Ascending aorta (tissue), 2 donors: ENCODE measurements at regions not wholly inside any gene's neighbourhood (a gene's known extent, or its start where the extent isn't known, plus 50 kb on each side); places are given as distances from the start of the nearest gene placed in this dataset.
A peak's percentile ranks its signal among the peaks of the same experiment; 100 is the strongest.

Experiments used
- DNase-seq, 2 donors: peaks; one replicate each; pipeline ENCODE4 v3.0.0-alpha.2; 2019; ENCODE audit warnings: low spot score in 2 of 2
- H3K27ac ChIP-seq, 2 donors: fragments of 200-600 bp; sonication (generic); one replicate each; pipeline ENCODE4 v1.5.1; 2016 to 2017; ENCODE audit warnings: mild to moderate bottlenecking in 1 of 2
- H3K27me3 ChIP-seq: fragments of 200-600 bp; sonication (generic); one replicate; pipeline ENCODE4 v1.5.1; 2017
- H3K36me3 ChIP-seq, 2 donors: fragments of 200-600 bp; sonication (generic); one replicate each; pipeline ENCODE4 v1.5.1; 2016
- H3K4me1 ChIP-seq, 2 donors: fragments of 200-600 bp; sonication (generic); one replicate each; pipeline ENCODE4 v1.5.1; 2016 to 2017; ENCODE audit warnings: mild to moderate bottlenecking in 1 of 2
- H3K4me3 ChIP-seq, 2 donors: fragments of 200-600 bp; sonication (generic); one replicate each; pipeline ENCODE4 v1.5.1; 2016 to 2017; ENCODE audit warnings: mild to moderate bottlenecking in 1 of 2
- H3K9me3 ChIP-seq, 2 donors: fragments of 200-600 bp; sonication (generic); one replicate each; pipeline ENCODE4 v1.5.1; 2016
- intact Hi-C: fragments of 100-400 bp; cut with DNase I; formaldehyde crosslinking; loops from one replicate; pipeline ENCODE4 v1.15.1; 2023
- TF ChIP-seq, protein P1 (sequence below), 3 experiments: fragments of 200-600 bp in 2 of 3; fragments of 450-650 bp in 1 of 3; sonication (generic) in 2 of 3; IDR thresholded peaks; one replicate each; pipeline ENCODE4 v1.5.1; 2016 to 2019; ENCODE audit warnings: antibody characterized with exemption in 3 of 3, mild to moderate bottlenecking in 1 of 3, moderate library complexity in 1 of 3

DNA sequence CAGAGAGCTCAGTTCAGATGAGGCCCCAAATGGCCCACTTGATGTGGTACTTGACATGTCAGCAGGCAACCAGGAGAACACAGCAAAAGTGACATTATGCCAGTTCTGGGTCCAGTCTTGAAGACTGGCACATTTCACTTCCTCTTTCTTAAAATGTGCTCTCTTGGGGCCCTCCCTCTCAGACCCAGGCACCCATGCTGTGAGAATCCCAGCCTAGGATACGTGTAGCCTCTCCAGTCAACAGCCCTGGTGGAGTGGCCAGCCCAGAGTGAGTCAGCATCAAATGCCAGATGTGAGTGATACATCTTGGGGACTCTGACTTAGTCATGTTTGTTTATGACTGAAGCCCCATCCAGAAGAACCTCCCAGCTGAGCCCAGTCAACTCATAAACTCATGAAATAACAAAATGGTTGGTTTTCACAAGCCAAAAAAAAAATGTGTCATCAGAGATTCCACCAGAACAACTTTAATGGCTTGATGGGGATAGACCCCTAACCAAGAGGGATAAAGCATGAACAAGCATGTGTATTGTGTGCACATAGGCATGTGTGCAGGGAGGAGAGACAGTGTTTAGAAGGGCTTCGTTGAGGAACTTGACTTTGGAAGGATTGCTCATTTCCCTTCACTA, 82.5 kb upstream of the TNRC6C start:
- DNase-seq: no peak
- Histone ChIP-seq H3K27ac (peak overlapping the region in 1 of 2 donors; percentile 59), H3K36me3 (no peaks in the 10 kb centered on the region), H3K4me1 (no peaks in the 10 kb centered on the region), H3K4me3 (no peak overlapping the region), H3K9me3 (peaks cover 0 to 10% of the 10 kb centered on the region in 2 donors), H3K27me3 (no peaks in the 10 kb centered on the region)
- intact Hi-C loops: no loop called here
- TF ChIP-seq, protein P1, sequence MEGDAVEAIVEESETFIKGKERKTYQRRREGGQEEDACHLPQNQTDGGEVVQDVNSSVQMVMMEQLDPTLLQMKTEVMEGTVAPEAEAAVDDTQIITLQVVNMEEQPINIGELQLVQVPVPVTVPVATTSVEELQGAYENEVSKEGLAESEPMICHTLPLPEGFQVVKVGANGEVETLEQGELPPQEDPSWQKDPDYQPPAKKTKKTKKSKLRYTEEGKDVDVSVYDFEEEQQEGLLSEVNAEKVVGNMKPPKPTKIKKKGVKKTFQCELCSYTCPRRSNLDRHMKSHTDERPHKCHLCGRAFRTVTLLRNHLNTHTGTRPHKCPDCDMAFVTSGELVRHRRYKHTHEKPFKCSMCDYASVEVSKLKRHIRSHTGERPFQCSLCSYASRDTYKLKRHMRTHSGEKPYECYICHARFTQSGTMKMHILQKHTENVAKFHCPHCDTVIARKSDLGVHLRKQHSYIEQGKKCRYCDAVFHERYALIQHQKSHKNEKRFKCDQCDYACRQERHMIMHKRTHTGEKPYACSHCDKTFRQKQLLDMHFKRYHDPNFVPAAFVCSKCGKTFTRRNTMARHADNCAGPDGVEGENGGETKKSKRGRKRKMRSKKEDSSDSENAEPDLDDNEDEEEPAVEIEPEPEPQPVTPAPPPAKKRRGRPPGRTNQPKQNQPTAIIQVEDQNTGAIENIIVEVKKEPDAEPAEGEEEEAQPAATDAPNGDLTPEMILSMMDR (IDR thresholded peaks at IDR 0.05): no peak

- H3K36me3 ChIP-seq: no peaks in the 10 kb centered on the region
- peaks cover 0 to 10% of the 10 kb centered on the region in 2 donors for H3K9me3 ChIP-seq
Observed at GRCh38 chr17:77877036-77877435, 81.5 kb upstream of the TNRC6C start.

DNA sequence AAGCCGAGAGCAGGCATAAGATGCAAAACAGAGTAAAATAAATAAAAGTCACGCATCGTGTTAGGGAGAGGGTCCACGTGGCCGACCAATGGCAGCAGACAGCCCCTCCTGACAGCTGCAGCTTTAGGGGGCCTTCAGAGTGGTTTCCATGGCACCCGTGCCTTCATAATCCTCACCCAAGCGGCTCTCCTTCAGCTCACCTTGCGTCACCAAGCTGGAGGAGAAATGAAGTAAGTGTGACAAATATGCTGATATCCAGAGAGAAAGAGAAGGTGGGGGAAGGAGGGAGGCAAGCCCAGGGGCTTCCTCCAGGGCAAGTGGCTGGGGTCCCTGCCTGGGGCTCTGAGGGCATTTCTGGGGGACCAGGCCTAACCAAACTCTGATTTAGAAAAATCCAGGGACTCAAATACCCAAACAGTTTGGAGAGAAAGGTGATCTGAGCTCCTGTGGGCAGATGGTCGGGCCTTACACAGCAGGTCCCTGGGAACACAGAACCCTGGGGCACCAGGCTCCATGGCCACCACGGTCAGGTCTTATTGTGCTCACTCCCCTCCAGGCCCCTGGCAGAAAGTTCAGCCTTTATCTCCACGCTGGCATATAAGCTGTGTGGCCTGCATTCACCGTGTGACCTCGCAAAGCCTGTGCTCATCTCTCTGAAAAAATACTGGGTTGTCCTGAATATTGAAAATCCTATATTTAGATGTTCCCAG, 80.7 kb upstream of the TNRC6C start:
- DNase-seq: no peak
- H3K4me1 ChIP-seq: peaks cover 0 to 13% of the 10 kb centered on the region in 2 donors
- intact Hi-C loops: no loop called here
- H3K9me3 ChIP-seq: peaks cover 0 to 10% of the 10 kb centered on the region in 2 donors
- no peaks in the 10 kb centered on the region for H3K27me3 ChIP-seq
- H3K27ac ChIP-seq: no peak overlapping the region
- H3K36me3 ChIP-seq: no peaks in the 10 kb centered on the region
- TF ChIP-seq, protein P1 (IDR thresholded peaks at IDR 0.05): no peak
- H3K4me3 ChIP-seq: no peak overlapping the region

More at GRCh38 chr17:77877036-77877435, 81.5 kb upstream of the TNRC6C start:
- TF ChIP-seq, protein P1 (IDR thresholded peaks at IDR 0.05): no peak
- intact Hi-C loops: no loop called here
- Histone ChIP-seq H3K4me3 (no peak overlapping the region), H3K27ac (no peak overlapping the region), H3K27me3 (no peaks in the 10 kb centered on the region), H3K4me1 (peaks cover 0 to 5% of the 10 kb centered on the region in 2 donors)
- no peak for DNase-seq

DNA sequence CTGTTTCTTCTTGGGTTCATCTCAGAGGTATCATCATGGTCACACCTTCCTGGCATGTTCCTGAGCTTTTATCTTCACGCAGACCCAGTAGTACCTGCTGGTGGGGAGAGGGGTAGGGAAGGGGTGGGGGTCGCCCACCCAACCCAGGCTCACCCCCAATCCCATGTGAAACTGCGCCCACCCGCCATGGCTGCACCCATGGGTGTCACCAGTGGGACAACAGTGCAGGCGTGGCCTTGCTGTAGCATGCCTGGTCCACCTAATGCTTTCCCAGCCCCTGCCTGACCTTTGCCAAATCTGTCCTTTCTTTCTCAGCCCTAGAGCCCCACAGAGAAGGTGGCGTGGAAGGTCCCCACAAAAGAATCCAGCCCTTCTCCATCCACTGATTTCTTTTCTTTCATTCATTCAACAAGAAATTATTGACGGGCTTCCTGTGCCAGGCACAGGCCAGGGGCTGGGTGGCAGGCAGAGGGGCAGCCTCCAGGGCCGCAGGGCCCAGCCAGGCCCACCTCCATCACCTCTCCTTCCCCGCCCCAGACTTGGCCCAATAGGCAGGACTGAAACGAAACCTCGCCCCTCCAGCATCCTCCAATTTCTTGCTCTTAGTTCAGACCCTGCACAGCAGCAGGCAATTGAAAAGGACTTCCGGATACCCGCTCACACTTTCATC, 79.1 kb upstream of the TNRC6C start:
- no peaks in the 10 kb centered on the region for H3K36me3 ChIP-seq
- intact Hi-C loops: no loop called here
- TF ChIP-seq, protein P1 (IDR thresholded peaks at IDR 0.05): no peak
- H3K27ac ChIP-seq: no peak overlapping the region
- H3K4me3 ChIP-seq: no peak overlapping the region
- H3K4me1 ChIP-seq: peaks cover 0 to 18% of the 10 kb centered on the region in 2 donors
- H3K9me3 ChIP-seq: peaks cover 0 to 10% of the 10 kb centered on the region in 2 donors
- DNase-seq: no peak
- no peaks in the 10 kb centered on the region for H3K27me3 ChIP-seq

DNA sequence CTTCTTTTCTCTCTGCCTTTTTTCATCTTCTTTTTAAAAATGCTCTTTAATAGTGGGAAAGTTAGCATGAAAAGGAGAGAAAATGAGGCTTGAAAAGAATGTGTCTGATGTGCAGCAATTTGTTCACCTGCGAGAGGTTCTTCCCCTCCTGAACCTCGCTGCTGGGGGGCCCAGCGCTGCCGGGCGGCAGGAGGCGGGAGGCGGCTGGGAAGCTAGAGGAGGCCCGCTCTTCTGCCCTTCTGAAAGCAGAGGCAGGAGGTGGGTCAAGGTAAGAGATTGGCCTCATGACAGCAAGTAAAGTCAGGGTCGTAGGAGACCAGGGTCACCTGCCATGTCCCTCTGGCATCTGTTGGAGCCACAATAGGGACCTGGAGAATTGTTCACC, 78.6 kb upstream of the TNRC6C start:
- Histone ChIP-seq H3K27me3 (no peaks in the 10 kb centered on the region), H3K9me3 (peaks cover 0 to 10% of the 10 kb centered on the region in 2 donors), H3K4me3 (no peak overlapping the region), H3K36me3 (no peaks in the 10 kb centered on the region), H3K4me1 (peaks cover 0 to 18% of the 10 kb centered on the region in 2 donors), H3K27ac (no peak overlapping the region)
- DNase-seq: no peak
- intact Hi-C loops: no loop called here
- TF ChIP-seq, protein P1 (IDR thresholded peaks at IDR 0.05): no peak
